K562 (cell line): ENCODE measurements at regions not wholly inside any gene's neighbourhood (a gene's known extent, or its start where the extent isn't known, plus 50 kb on each side); places are given as distances from the start of the nearest gene placed in this dataset.

Experiments
- ATAC-seq: fragments of 200-7000 bp; cut with Tn5 transposase; 3 replicates; pipeline ENCODE4 v1.9.1; 2020; ENCODE audit warnings: moderate library complexity
- BruUV-seq: library from RNA; stranded (reverse); fragments of 400-500 nt; replicated peaks from 2 replicates; lab custom pipeline; 2021; lab: Mats Ljungman, UMichigan
- CTCF ChIA-PET: fragments of 300-600 bp; formaldehyde crosslinking; extraction: SDS; loops from one replicate; lab custom pipeline; 2021; ENCODE audit warnings: low intra/inter-chr PET ratio; lab: Yijun Ruan, JAX
- POLR2A ChIA-PET: fragments of 300-600, 350-650 bp; sonication (Branson Sonifier 250); formaldehyde crosslinking; extraction: SDS; loops from one replicate; lab custom pipeline; 2021; ENCODE audit warnings: antibody characterized with exemption, inconsistent platforms; lab: Yijun Ruan, JAX
- DNase-seq, 4 experiments: peaks; one replicate each; pipeline versions ENCODE4 v3.0.0 to v3.0.0-alpha.2; 2011 to 2018; ENCODE audit warnings: low spot score in 3 of 4, mixed read lengths in 3 of 4; ENCODE audit errors: extremely low read depth in 1 of 4
- FAIRE-seq: peaks from 2 replicates; lab custom pipeline; 2011; peaks lifted over from hg19 to GRCh38; lab: Jason Lieb, UNC
- H2AFZ ChIP-seq: 2 replicates; pipeline ENCODE4 v1.6.0; 2011; ENCODE audit warnings: low read depth, low read length, control low read depth, inconsistent platforms
- H3K27ac ChIP-seq: fragments of 200-600 bp; 3 replicates; pipeline ENCODE4 v1.8.0; 2011; ENCODE audit warnings: low read depth, mild to moderate bottlenecking, control low read depth, inconsistent platforms, low read length, moderate library complexity, mixed read lengths; ENCODE audit errors: extremely low read depth
- H3K27me3 ChIP-seq, 2 experiments: fragments of 300-600 bp in 1 of 2; 2 replicates in 1 of 2; 3 replicates in 1 of 2; pipeline versions ENCODE4 v1.6.0 to v1.8.0; 2011; ENCODE audit warnings: inconsistent platforms in 2 of 2, low read length in 2 of 2, mild to moderate bottlenecking in 1 of 2, mixed read lengths in 1 of 2, moderate library complexity in 1 of 2; ENCODE audit not compliant: control insufficient read depth in 2 of 2, insufficient read depth in 2 of 2
- H3K36me3 ChIP-seq: fragments of 300-600 bp; 3 replicates; pipeline ENCODE4 v1.8.0; 2011; ENCODE audit warnings: mild to moderate bottlenecking, low read length, inconsistent platforms; ENCODE audit not compliant: control insufficient read depth, insufficient read depth
- H3K4me1 ChIP-seq, 2 experiments: fragments of 200-600 bp in 1 of 2; replicated peaks in 1 of 2; 2 replicates in 1 of 2; 3 replicates in 1 of 2; pipeline versions ENCODE4 v1.5.1 to v1.8.0; 2011; ENCODE audit warnings: inconsistent platforms in 2 of 2, low read length in 2 of 2, mild to moderate bottlenecking in 1 of 2, mixed read lengths in 1 of 2, moderate library complexity in 1 of 2; ENCODE audit not compliant: control insufficient read depth in 2 of 2, insufficient read depth in 2 of 2
- H3K4me2 ChIP-seq: 2 replicates; pipeline ENCODE4 v1.6.1; 2011; ENCODE audit warnings: low read length, control low read depth, inconsistent platforms, mixed read lengths; ENCODE audit not compliant: insufficient read depth
- H3K4me3 ChIP-seq: fragments of 200-600 bp; sonication (generic), shearing (Covaris generic); 2 replicates; pipeline ENCODE4 v1.5.1; 2016; ENCODE audit warnings: control low read depth, inconsistent platforms
- H3K79me2 ChIP-seq: fragments of 200-600 bp; 3 replicates; pipeline ENCODE4 v1.8.0; 2011; ENCODE audit warnings: low read length, inconsistent platforms; ENCODE audit not compliant: control insufficient read depth, insufficient read depth
- H3K9ac ChIP-seq, 2 experiments: 2 replicates each; pipeline versions ENCODE4 v1.6.0 to v1.6.1; 2011; ENCODE audit warnings: low read depth in 2 of 2, low read length in 2 of 2, control low read depth in 1 of 2, inconsistent platforms in 1 of 2, mild to moderate bottlenecking in 1 of 2, mixed read lengths in 1 of 2; ENCODE audit not compliant: insufficient read depth in 1 of 2
- H3K9me1 ChIP-seq: one replicate; pipeline ENCODE4 v1.6.0; 2011; ENCODE audit warnings: inconsistent platforms, mild to moderate bottlenecking, low read length, moderate library complexity; ENCODE audit not compliant: control insufficient read depth, insufficient read depth
- H3K9me3 ChIP-seq: replicated peaks from 2 replicates; pipeline ENCODE4 v1.5.1; 2011; ENCODE audit warnings: low read depth, low read length, inconsistent platforms; ENCODE audit not compliant: control insufficient read depth, insufficient read depth
- H4K20me1 ChIP-seq: replicated peaks from 2 replicates; pipeline ENCODE4 v1.6.1; 2011; ENCODE audit warnings: low read length, inconsistent platforms, mixed read lengths; ENCODE audit not compliant: control insufficient read depth, insufficient read depth
- ETS2 ChIP-seq: IDR thresholded peaks from 2 replicates; pipeline ENCODE4 v1.6.1; 2016; ENCODE audit warnings: borderline replicate concordance, missing genetic modification characterization, mild to moderate bottlenecking, moderate library complexity, missing compliant biosample characterization; ENCODE audit not compliant: poor library complexity, severe bottlenecking
- HMG20A ChIP-seq: fragments of 450-650 bp; formaldehyde crosslinking; conservative IDR thresholded peaks from 2 replicates; pipeline ENCODE4 v1.4.0; 2020; ENCODE audit warnings: mild to moderate bottlenecking, mixed read lengths
- HMGXB4 ChIP-seq: sonication (generic); formaldehyde crosslinking; IDR thresholded peaks from 2 replicates; pipeline ENCODE4 v1.8.1; 2023; ENCODE audit warnings: mild to moderate bottlenecking, missing genetic modification reagents
- KLF1 ChIP-seq: fragments of 450-650 bp; IDR thresholded peaks from 2 replicates; pipeline ENCODE4 v1.6.1; 2016; ENCODE audit warnings: missing genetic modification characterization, missing compliant biosample characterization
- PATZ1 ChIP-seq: fragments of 250-450 bp; sonication (Bioruptor Pico); IDR thresholded peaks from 2 replicates; pipeline ENCODE4 v1.5.0; 2020; ENCODE audit warnings: mild to moderate bottlenecking, borderline replicate concordance
- POLR2AphosphoS5 ChIP-seq: IDR thresholded peaks from 2 replicates; pipeline ENCODE4 v1.6.1; 2011; ENCODE audit warnings: mild to moderate bottlenecking, low read depth, low read length, moderate library complexity; ENCODE audit not compliant: control insufficient read depth, insufficient read depth
- PURB ChIP-seq: sonication (generic); formaldehyde crosslinking; IDR thresholded peaks from 2 replicates; pipeline ENCODE4 v1.9.0; 2021; ENCODE audit warnings: low read depth, mild to moderate bottlenecking, missing genetic modification reagents
- RBM14 ChIP-seq: fragments of 200-400 bp; formaldehyde crosslinking; IDR thresholded peaks from 2 replicates; pipeline ENCODE4 v1.6.1; 2018; ENCODE audit warnings: low read depth, mild to moderate bottlenecking, low read length, moderate library complexity, borderline replicate concordance; ENCODE audit not compliant: insufficient read depth
- ZBTB7A ChIP-seq: IDR thresholded peaks from 2 replicates; pipeline ENCODE4 v1.6.1; 2011; ENCODE audit warnings: low read depth, mild to moderate bottlenecking, low read length, moderate library complexity, borderline replicate concordance; ENCODE audit not compliant: control insufficient read depth
- ZFP1 ChIP-seq: fragments of 450-650 bp; formaldehyde crosslinking; IDR thresholded peaks from 2 replicates; pipeline ENCODE4 v1.4.0; 2020; ENCODE audit warnings: mild to moderate bottlenecking, mixed read lengths
- ZNF146 ChIP-seq: IDR thresholded peaks from one replicate; pipeline ENCODE4 v1.6.1; 2018; ENCODE audit warnings: missing compliant biosample characterization; ENCODE audit not compliant: unreplicated experiment
- ZNF263 ChIP-seq: sonication (generic); formaldehyde crosslinking; IDR thresholded peaks from 2 replicates; pipeline ENCODE4 v1.8.0; 2022; ENCODE audit warnings: mild to moderate bottlenecking, missing genetic modification reagents, borderline replicate concordance
- ZNF3 ChIP-seq: fragments of 250-450 bp; sonication (Bioruptor Pico); IDR thresholded peaks from 2 replicates; pipeline ENCODE4 v1.5.0; 2021; ENCODE audit warnings: mild to moderate bottlenecking, moderate library complexity
- WGBS: fragments of 100-300 bp; shearing (Covaris generic); methylation state at CpG from one replicate; pipeline ENCODE4 v1.1.6; 2016; ENCODE audit warnings: low coverage, mixed read lengths; ENCODE audit not compliant: insufficient coverage; ENCODE audit errors: missing lambda C conversion rate; 5-methylcytosine and 5-hydroxymethylcytosine counted together
- in situ Hi-C: fragments of 300-500 bp; cut with MboI; formaldehyde crosslinking; loops from 4 replicates; pipeline ENCODE4 v1.15.0; 2018; ENCODE audit warnings: inconsistent platforms, mixed read lengths
- intact Hi-C: fragments of 100-400 bp; cut with micrococcal nuclease; formaldehyde crosslinking; loops from 2 replicates; pipeline ENCODE4 v1.14.2; 2022
- TF ChIP-seq, protein P1 (sequence below), 2 experiments: fragments of 450-650 bp; IDR thresholded peaks; 2 replicates each; pipeline ENCODE4 v1.6.1; 2018; ENCODE audit warnings: mild to moderate bottlenecking in 2 of 2, low read depth in 1 of 2; ENCODE audit not compliant: partially characterized antibody in 2 of 2

DNA sequence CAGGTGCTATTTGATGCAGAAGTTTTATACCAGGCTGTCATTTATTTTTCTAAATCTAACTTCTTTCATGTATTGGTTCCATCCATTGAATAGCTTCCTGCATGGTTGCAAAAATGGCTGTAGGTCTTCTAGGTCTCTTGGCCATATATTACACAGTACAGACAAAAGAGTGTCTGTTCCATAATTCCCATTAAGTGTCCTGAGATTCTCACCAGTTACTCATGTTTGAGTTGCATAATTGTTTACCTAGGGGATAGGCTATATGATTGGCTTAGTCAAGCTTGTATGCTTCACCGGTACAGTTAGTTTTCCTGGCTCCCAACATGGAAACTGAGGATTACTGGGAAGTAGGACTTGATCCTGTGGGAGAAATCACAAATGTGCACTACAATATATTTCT, 399.4 kb upstream of the NUDT12 start:
- FAIRE-seq (no peak), ATAC-seq (no peak), DNase-seq (no peak)
- POLR2A ChIA-PET, result no interaction called here
- CTCF ChIA-PET, result no interaction called here
- Histone ChIP-seq H3K4me3 (no peak overlapping the region), H3K9ac (no peak overlapping the region), H3K27ac (no peak overlapping the region), H2AFZ (no peak overlapping the region), H3K9me3 (no peaks in the 10 kb centered on the region), H4K20me1 (no peaks in the 10 kb centered on the region), H3K36me3 (no peaks in the 10 kb centered on the region), H3K79me2 (no peaks in the 10 kb centered on the region), H3K4me1 (no peaks in the 10 kb centered on the region), H3K9me1 (no peaks in the 10 kb centered on the region), H3K27me3 (no peaks in the 10 kb centered on the region), H3K4me2 (no peak overlapping the region)
- TF ChIP-seq ZNF146 (CRISPR knock-in tag), result no peak
- no peak for TF ChIP-seq RBM14
- TF ChIP-seq HMGXB4 (CRISPR knock-in tag), result no peak
- TF ChIP-seq ZNF263, result no peak
- TF ChIP-seq KLF1 (tag), result no peak
- no peak for TF ChIP-seq PURB
- TF ChIP-seq ZFP1 (CRISPR knock-in tag), result no peak
- no peak for TF ChIP-seq ETS2 (tag)
- TF ChIP-seq, protein P1, sequence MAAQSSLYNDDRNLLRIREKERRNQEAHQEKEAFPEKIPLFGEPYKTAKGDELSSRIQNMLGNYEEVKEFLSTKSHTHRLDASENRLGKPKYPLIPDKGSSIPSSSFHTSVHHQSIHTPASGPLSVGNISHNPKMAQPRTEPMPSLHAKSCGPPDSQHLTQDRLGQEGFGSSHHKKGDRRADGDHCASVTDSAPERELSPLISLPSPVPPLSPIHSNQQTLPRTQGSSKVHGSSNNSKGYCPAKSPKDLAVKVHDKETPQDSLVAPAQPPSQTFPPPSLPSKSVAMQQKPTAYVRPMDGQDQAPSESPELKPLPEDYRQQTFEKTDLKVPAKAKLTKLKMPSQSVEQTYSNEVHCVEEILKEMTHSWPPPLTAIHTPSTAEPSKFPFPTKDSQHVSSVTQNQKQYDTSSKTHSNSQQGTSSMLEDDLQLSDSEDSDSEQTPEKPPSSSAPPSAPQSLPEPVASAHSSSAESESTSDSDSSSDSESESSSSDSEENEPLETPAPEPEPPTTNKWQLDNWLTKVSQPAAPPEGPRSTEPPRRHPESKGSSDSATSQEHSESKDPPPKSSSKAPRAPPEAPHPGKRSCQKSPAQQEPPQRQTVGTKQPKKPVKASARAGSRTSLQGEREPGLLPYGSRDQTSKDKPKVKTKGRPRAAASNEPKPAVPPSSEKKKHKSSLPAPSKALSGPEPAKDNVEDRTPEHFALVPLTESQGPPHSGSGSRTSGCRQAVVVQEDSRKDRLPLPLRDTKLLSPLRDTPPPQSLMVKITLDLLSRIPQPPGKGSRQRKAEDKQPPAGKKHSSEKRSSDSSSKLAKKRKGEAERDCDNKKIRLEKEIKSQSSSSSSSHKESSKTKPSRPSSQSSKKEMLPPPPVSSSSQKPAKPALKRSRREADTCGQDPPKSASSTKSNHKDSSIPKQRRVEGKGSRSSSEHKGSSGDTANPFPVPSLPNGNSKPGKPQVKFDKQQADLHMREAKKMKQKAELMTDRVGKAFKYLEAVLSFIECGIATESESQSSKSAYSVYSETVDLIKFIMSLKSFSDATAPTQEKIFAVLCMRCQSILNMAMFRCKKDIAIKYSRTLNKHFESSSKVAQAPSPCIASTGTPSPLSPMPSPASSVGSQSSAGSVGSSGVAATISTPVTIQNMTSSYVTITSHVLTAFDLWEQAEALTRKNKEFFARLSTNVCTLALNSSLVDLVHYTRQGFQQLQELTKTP (IDR thresholded peaks at IDR 0.05; ENCODE audit: low read depth in 1 of 2, partially characterized antibody in 2 of 2), result no peak
- TF ChIP-seq HMG20A (CRISPR knock-in tag), result no peak
- TF ChIP-seq ZNF3 (CRISPR knock-in tag), result no peak
- TF ChIP-seq PATZ1, result no peak
- no peak for TF ChIP-seq POLR2AphosphoS5
- no peak for TF ChIP-seq ZBTB7A
- intact Hi-C loops, result no loop called here
- WGBS, result 10% methylated on average over 1 of the region's 1 CpG
- no TSS peak for BruUV-seq
- in situ Hi-C loops, result no loop called here
